ENCODE measurements at regions not wholly inside any gene's neighbourhood (a gene's known extent, or its start where the extent isn't known, plus 50 kb on each side); places are given as distances from the start of the nearest gene placed in this dataset.
"Not testable (repeated sequence)": the region's sequence is repeated elsewhere in the genome, so short reads cannot be mapped to it uniquely, and the experiment has no call there.

DNA sequence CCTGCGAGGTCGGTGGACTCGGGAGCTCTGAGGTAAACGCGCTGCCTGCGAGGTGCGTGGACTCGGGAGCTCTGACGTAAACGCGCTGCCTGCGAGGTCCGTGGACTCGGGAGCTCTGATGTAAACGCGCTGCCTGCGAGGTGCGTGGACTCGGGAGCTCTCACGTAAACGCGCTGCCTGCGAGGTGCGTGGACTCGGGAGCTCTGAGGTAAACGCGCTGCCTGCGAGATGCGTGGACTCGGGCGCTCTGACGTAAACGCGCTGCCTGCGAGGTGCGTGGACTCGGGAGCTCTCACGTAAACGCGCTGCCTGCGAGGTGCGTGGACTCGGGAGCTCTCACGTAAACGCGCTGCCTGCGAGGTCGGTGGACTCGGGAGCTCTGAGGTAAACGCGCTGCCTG is 81.8 kb upstream of the SNTG2 start:
- TF ChIP-seq EZH2 (IDR thresholded peaks at IDR 0.05; ENCODE audit: borderline replicate concordance, low read length): not testable (repeated sequence)
- TF ChIP-seq, protein P1, sequence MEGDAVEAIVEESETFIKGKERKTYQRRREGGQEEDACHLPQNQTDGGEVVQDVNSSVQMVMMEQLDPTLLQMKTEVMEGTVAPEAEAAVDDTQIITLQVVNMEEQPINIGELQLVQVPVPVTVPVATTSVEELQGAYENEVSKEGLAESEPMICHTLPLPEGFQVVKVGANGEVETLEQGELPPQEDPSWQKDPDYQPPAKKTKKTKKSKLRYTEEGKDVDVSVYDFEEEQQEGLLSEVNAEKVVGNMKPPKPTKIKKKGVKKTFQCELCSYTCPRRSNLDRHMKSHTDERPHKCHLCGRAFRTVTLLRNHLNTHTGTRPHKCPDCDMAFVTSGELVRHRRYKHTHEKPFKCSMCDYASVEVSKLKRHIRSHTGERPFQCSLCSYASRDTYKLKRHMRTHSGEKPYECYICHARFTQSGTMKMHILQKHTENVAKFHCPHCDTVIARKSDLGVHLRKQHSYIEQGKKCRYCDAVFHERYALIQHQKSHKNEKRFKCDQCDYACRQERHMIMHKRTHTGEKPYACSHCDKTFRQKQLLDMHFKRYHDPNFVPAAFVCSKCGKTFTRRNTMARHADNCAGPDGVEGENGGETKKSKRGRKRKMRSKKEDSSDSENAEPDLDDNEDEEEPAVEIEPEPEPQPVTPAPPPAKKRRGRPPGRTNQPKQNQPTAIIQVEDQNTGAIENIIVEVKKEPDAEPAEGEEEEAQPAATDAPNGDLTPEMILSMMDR (conservative IDR thresholded peaks at IDR 0.05 in 1 of 2, IDR thresholded peaks at IDR 0.05 in 1 of 2; ENCODE audit: extremely low read depth in 1 of 2, insufficient read depth in 1 of 2, low read depth in 1 of 2, low read length in 2 of 2): not testable (repeated sequence)
